SK-N-MC (cell line): ENCODE measurements at regions not wholly inside any gene's neighbourhood (a gene's known extent, or its start where the extent isn't known, plus 50 kb on each side); places are given as distances from the start of the nearest gene placed in this dataset.

Experiments used
- EZH2 ChIP-seq: fragments of 200-600 bp; sonication (generic); IDR thresholded peaks from one replicate; pipeline ENCODE4 v1.6.1; 2017; ENCODE audit warnings: antibody characterized with exemption
- FOXP2 ChIP-seq: optimal IDR thresholded peaks from 2 replicates; pipeline ENCODE3; 2011; ENCODE audit warnings: mild to moderate bottlenecking, moderate library complexity; ENCODE audit not compliant: insufficient read depth; ENCODE audit errors: extremely low read length, control extremely low read depth
- POLR2AphosphoS5 ChIP-seq: IDR thresholded peaks from 2 replicates; pipeline ENCODE4 v1.6.1; 2012; ENCODE audit warnings: mild to moderate bottlenecking, low read depth, low read length, borderline replicate concordance

GRCh38 chr13:47592256-47592655 is 408.8 kb downstream of the SUCLA2 start:
- TF ChIP-seq POLR2AphosphoS5 (no peak), EZH2 (no peak), FOXP2 (no peak)
